D721Med (cell line): ENCODE measurements at regions not wholly inside any gene's neighbourhood (a gene's known extent, or its start where the extent isn't known, plus 50 kb on each side); places are given as distances from the start of the nearest gene placed in this dataset.
"Not testable (repeated sequence)": the region's sequence is repeated elsewhere in the genome, so short reads cannot be mapped to it uniquely, and the experiment has no call there.

Source experiments
- DNase-seq: peaks from one replicate; pipeline ENCODE4 v3.0.0; 2011; ENCODE audit warnings: low spot score; ENCODE audit not compliant: insufficient read length
- FAIRE-seq: peaks from 2 replicates; lab custom pipeline; 2011; peaks lifted over from hg19 to GRCh38; lab: Jason Lieb, UNC
- TF ChIP-seq, protein P1 (sequence below): IDR thresholded peaks from 2 replicates; pipeline ENCODE4 v1.5.1; 2012; ENCODE audit warnings: mild to moderate bottlenecking, control low read depth; ENCODE audit not compliant: insufficient read depth; ENCODE audit errors: missing control alignments

DNA sequence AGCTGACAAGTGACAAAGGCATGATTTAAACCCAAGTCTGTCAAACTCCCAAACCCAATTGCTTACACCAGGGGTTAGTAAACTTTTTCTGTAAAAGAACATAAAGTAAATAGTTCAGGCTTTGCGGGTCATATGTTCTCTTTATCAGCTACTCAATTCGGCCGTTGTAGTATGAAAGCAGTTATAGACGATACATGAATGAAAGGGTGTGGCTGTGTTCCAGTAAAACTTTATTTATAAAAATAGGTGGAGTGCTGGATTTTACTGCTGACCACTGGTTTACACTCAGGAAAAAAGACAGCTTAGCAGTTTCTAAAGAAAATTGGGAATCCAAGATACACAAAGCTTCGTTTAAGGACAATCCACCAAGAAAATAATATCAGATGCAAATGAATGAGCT, 124.3 kb upstream of the BCL9 start:
- DNase-seq = no peak
- TF ChIP-seq, protein P1, sequence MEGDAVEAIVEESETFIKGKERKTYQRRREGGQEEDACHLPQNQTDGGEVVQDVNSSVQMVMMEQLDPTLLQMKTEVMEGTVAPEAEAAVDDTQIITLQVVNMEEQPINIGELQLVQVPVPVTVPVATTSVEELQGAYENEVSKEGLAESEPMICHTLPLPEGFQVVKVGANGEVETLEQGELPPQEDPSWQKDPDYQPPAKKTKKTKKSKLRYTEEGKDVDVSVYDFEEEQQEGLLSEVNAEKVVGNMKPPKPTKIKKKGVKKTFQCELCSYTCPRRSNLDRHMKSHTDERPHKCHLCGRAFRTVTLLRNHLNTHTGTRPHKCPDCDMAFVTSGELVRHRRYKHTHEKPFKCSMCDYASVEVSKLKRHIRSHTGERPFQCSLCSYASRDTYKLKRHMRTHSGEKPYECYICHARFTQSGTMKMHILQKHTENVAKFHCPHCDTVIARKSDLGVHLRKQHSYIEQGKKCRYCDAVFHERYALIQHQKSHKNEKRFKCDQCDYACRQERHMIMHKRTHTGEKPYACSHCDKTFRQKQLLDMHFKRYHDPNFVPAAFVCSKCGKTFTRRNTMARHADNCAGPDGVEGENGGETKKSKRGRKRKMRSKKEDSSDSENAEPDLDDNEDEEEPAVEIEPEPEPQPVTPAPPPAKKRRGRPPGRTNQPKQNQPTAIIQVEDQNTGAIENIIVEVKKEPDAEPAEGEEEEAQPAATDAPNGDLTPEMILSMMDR = no peak
- FAIRE-seq = no peak

DNA sequence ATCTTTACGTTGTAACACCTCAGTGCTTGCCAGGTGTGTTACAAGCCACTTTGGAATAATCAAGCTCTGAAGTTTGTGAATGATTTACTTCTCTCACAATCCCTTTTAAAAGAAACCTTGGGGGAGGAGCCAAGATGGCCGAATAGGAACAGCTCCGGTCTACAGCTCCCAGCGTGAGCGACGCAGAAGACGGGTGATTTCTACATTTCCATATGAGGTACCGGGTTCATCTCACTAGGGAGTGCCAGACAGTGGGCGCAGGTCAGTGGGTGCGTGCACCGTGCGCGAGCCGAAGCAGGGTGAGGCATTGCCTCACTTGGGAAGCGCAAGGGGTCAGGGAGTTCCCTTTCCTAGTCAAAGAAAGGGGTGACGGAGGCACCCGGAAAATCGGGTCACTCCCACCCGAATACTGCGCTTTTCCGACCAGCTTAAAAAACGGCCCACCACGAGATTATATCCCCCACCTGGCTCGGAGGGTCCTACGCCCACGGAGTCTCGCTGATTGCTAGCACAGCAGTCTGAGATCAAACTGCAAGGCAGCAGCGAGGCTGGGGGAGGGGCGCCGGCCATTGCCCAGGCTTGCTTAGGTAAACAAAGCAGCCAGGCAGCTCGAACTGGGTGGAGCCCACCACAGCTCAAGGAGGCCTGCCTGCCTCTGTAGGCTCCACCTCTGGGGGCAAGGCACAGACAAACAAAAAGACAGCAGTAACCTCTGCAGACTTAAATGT, 118.0 kb upstream of the BCL9 start:
- not testable (repeated sequence) for DNase-seq, FAIRE-seq

DNA sequence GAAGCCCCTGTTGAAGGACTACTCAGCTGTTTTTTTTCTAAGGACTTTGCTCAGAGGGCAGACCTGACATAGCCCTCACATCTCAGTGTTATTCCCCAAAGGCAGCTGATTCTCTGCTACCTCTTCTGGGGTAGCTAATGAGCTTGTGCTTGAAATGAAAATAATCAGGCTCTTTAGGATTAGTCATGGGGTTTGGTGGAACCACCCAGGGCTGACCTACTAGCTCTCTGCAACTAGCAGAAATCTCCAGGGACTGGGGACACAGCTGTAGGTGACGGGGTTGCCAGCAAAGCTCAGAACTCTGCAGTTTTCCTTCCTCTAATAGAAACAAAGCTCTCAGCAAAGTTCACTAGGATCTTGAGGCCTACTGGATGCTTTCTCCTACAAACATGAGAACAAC, 106.4 kb upstream of the BCL9 start:
- no peak for FAIRE-seq

DNA sequence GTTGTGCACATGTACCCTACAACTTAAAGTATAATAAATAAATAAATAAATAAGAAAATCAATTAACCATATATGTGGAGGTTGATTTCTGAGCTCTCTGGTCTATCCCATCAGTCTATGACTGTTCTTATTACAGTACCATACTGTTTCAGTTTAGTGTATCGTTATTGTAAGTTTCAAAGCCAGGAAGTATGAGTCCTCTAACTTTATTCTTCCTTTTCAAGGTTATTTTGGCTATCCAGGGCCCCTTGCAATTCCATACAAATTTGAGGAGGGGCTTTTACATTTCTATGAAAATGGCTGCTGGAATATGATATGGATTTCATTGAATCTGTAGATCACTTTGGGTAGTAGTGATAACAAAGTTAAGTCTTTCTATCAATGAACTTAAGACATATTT, 96.9 kb upstream of the BCL9 start:
- DNase-seq = no peak
- FAIRE-seq = no peak
- TF ChIP-seq, protein P1 = no peak

More for the DNA sequence above, 106.4 kb upstream of the BCL9 start:
- TF ChIP-seq, protein P1 = no peak
- no peak for DNase-seq

DNA sequence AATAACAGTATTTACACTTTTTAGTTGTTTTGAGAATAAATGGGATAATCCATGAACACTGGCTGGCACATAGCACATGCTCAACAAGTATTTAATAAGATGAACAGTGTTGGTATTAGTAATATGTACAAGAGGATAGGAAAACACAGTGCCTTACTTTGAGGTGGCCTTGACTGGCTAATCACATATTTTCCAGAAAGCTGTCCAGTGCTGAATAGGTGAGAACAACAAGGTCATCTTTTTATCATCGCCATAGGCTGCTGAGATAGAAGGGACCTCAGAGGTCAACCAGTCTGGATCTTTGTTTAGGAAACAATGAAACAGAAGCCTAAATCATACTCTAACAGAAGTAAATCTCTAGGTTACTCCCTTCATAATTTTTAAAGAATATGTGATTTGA, 89.7 kb upstream of the BCL9 start:
- no peak for FAIRE-seq
- no peak for DNase-seq
- TF ChIP-seq, protein P1 = no peak

DNA sequence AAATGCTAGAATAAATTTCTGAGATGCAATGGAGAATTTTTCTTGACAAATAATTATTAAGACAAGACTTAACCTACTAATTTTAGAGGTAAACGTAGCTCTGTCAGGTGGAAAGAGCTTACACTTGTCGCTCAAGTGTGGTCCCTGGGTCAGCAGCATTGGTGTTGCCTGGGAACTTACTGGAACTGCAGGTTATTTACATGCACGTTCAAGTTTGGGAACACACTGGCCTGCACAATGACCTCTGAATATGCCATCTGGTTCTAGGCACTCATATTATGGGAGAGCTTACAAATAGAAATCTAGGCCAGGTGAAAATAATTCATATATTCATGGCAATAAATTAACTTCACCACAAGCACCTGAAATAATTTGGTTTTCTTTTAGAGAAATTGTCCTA, 88.5 kb upstream of the BCL9 start:
- TF ChIP-seq, protein P1 = no peak
- DNase-seq (no peak), FAIRE-seq (no peak)

DNA sequence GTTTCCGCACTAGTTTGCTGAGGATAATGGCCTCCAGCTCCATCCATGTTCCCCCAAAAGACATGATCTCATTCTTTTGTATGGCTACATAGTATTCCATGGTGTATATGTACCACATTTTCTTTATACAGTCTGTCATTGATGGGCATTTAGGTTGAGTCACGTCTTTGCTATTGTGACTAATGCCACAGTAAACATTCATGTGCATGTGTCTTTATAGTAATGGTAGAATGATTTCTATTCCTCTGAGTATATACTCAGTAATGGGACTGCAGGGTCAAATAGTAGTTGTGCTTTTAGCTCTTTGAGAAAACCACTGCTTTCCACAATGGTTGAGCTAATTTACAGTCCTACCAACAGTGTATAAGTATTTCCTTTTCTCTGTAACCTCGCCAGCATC, 78.3 kb upstream of the BCL9 start:
- FAIRE-seq = no peak
- TF ChIP-seq, protein P1 = no peak
- DNase-seq = no peak
